GM13977 (cell line): ENCODE measurements at regions not wholly inside any gene's neighbourhood (a gene's known extent, or its start where the extent isn't known, plus 50 kb on each side); places are given as distances from the start of the nearest gene placed in this dataset.

Experiments
- DNase-seq: peaks from one replicate; pipeline ENCODE4 v3.0.0; 2012; ENCODE audit warnings: low spot score
- in situ Hi-C: fragments of 300-500 bp; cut with MboI; formaldehyde crosslinking; loops from one replicate; pipeline ENCODE4 v1.12.0; 2022; ENCODE audit warnings: low sequenced_read_pairs, low pct_unique_long_range_greater_than_20kb, mixed read lengths, inconsistent platforms; ENCODE audit not compliant: unreplicated experiment
- TF ChIP-seq, protein P1 (sequence below): IDR thresholded peaks from 2 replicates; pipeline ENCODE4 v1.5.1; 2012; ENCODE audit warnings: mild to moderate bottlenecking, control low read depth; ENCODE audit not compliant: insufficient read depth; ENCODE audit errors: extremely low read depth, missing control alignments

DNA sequence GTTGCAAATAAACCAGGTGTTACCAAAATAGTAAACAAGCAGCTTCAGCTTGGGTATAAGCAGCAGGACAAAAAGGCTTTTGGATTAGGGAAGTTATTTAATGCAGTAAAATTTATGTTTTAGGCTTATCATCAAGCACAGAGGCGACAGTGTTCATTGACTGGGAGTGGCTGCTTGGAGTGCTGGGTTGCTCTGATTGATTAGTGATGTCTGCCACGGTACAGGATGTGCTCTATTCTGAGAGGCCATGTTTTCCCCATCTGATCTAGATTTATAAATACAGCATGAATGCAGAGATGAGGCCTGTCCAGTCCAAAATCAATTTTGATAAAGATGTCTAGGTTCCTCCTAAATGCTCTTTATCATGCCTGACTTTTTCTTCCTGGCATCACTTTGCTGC is 83.5 kb downstream of the MAP1LC3B2 start:
- DNase-seq = no peak
- in situ Hi-C loops = no loop called here
- TF ChIP-seq, protein P1, sequence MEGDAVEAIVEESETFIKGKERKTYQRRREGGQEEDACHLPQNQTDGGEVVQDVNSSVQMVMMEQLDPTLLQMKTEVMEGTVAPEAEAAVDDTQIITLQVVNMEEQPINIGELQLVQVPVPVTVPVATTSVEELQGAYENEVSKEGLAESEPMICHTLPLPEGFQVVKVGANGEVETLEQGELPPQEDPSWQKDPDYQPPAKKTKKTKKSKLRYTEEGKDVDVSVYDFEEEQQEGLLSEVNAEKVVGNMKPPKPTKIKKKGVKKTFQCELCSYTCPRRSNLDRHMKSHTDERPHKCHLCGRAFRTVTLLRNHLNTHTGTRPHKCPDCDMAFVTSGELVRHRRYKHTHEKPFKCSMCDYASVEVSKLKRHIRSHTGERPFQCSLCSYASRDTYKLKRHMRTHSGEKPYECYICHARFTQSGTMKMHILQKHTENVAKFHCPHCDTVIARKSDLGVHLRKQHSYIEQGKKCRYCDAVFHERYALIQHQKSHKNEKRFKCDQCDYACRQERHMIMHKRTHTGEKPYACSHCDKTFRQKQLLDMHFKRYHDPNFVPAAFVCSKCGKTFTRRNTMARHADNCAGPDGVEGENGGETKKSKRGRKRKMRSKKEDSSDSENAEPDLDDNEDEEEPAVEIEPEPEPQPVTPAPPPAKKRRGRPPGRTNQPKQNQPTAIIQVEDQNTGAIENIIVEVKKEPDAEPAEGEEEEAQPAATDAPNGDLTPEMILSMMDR = no peak

DNA sequence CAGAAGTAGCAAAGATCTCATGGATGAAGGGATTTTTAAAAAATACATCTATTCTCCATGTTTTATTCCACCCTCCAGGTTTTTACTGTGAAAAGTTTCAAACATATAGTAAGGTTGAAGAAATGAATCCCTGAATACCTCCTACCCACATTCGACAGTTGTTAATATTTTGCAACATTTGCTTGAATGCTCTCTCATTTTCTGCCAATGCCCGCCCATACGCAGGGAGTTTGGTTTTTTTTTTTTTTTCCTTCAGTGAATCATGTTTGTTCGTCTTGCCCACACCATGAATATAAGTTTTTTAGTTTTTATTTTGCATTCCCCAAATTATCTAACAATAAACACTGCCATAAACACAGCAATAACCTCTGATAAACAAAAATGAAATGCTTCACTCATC is 82.9 kb downstream of the MAP1LC3B2 start:
- TF ChIP-seq, protein P1 = no peak
- no peak for DNase-seq
- in situ Hi-C loops = no loop called here

DNA sequence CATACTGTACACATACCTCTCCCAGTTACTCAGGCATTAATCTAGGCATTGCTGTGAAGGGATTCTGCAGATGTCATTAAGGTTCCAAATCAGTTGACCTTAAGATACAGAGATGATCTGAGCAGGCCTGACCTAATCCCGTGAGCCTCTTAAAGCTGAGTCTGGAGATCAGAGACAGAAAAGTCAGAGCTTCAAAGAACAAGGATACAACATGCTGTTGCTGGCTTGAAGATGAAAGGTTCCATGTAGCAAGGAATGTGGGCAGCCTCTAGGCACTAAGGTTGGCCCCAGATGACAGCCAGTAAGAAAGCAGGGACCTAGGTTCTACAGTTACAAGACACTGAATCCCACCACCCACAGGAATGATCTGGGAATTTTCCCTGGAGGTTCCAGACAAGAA is 81.1 kb downstream of the MAP1LC3B2 start:
- DNase-seq = no peak
- TF ChIP-seq, protein P1 = no peak
- in situ Hi-C loops = no loop called here

DNA sequence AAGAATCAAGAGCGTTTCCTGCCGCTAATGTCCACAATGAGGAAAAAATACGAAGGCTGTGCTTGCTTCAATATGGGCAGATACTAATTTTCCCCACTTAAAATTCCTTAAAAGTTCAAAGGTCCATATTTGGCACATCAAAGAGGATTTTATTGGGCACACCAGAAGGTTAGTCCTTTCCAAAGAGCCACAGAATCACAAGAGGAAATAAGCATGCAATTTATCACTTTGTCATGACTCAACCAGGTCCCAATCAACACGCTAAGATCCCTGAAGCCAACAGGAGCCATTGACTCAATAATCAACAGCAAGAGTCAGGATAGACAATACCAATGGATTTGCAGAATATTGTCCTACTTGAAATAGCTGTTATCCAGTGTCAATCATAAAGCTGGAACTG is 80.6 kb downstream of the MAP1LC3B2 start:
- in situ Hi-C loops = no loop called here
- DNase-seq = no peak
- TF ChIP-seq, protein P1 = no peak

DNA sequence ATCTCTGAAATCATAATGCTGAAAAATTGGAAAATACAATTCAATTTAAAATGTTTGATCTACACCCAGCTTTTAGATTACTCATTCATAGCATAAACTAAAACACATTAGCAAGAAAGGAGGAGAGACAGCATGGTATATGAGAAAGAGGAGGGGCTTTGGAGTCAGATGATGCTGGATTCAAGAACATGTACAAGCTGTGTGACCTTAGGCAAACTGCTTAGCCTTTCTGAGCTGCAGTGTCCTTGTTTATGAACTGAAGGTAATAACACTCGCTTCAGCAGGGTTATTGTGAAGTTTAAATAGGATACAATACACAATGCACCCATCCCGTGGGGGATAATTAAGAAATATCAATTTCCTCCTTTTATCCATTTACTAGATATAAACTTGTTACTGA is 79.2 kb downstream of the MAP1LC3B2 start:
- TF ChIP-seq, protein P1 = no peak
- in situ Hi-C loops = no loop called here
- no peak for DNase-seq

DNA sequence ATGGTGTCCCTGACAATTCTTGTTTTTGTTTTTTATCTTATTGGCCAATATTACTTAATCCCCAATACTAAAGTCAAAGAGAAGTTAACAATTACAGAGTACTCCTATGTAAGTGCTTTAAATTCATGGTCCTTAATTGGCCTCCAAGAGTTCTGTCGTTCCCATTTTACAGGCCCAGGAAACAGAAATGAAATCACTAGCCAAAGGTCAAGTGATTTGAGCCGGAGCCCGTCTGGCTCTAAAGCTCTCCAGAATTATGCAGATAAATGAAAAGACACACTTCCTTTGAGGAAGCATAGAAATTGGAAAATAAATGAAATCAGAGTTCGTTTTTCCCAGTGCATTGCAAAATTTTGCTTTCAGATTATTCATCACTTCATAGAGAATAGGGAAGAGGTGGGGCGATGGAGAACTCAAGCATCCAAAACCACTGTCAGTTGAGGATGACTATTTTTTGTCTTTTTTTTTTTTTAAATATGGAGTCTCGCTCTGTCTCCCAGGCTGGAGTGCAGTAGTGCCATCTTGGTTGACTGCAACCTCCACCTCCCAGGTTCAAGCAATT is 78.5 kb downstream of the MAP1LC3B2 start:
- in situ Hi-C loops = no loop called here
- no peak for DNase-seq
- TF ChIP-seq, protein P1 = no peak
